HG02588 (cell line): ENCODE measurements at regions not wholly inside any gene's neighbourhood (a gene's known extent, or its start where the extent isn't known, plus 50 kb on each side); places are given as distances from the start of the nearest gene placed in this dataset.

ENCODE experiments used
- ATAC-seq: cut with Tn5 transposase; IDR thresholded peaks from one replicate; pipeline ENCODE4 v1.9.1; 2021; ENCODE audit warnings: mild to moderate bottlenecking, moderate library complexity; ENCODE audit not compliant: unreplicated experiment

DNA sequence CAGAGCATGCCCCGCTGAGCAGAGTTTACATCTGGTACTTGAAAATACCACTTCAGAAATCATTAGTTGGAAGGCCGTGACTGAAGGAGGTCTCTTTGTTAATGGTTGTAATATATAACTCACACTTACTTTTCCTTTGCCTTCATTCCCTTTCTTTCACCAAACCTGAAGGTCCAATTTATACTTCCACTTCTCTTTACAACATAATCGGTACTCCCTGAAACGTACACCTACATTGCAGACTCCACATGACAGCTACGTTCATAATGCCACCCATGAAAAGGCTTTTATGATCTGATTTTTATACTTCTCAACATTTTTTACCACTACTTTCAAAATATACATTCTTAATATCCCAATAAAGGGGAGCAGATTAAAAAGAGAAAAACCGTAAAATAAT, 298.7 kb downstream of the C4orf33 start:
- ATAC-seq = no peak

DNA sequence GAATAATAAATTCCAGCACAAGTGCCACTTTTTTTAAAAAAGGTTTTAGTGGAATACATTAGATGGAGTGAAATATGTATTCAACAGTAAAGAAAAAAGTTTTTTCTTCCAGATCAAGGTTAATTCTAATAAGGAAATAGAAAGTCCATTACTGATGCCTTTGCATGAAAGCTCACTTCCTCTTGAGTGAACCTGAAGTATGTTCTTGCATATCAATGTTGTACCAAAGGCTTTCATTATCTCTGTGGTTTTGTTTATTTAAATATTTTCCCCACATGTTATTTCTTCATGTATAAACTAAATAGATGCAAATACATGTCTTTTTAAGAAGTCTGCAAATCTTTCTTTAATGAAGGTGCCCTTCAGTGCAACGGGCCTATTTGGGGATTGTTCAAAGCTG, 307.9 kb downstream of the C4orf33 start:
- no peak for ATAC-seq

DNA sequence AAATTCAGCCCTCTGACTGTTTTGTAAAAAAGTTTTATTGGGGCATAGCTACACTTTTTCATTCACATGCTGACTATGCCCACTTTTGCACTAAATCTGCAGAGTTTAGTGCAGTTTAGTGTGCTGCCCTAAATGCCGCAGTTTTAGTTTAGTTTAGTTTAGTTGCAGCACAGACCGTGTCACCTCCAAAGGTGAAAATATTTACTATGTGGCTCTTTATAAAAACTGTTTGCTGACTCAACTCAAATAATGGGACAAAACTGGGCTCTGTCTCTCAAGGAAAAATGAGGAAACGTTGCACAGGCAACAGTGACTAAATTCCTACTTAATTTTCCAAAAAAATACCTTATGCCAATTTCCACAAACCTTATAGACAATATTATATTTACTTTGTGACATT, 314.2 kb downstream of the C4orf33 start:
- no peak for ATAC-seq

DNA sequence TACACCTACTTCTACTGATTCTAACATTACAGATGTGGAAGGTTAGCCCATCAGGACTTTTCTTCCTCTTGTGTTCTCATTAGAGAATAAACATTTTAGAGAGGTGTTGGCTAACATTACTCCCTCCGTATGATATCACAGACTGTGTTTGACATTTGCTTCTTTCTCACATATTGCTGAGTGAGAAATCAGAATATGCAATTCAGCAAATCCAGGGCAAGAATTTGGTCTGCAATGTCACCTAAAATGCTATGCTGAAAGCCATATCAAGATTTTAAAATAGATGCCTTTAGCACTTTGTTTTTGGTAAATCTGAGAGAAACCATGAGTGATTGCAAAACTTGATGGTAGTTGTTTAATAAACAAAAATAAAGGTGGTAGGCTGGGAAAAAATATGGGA, 319.1 kb downstream of the C4orf33 start:
- ATAC-seq = no peak

DNA sequence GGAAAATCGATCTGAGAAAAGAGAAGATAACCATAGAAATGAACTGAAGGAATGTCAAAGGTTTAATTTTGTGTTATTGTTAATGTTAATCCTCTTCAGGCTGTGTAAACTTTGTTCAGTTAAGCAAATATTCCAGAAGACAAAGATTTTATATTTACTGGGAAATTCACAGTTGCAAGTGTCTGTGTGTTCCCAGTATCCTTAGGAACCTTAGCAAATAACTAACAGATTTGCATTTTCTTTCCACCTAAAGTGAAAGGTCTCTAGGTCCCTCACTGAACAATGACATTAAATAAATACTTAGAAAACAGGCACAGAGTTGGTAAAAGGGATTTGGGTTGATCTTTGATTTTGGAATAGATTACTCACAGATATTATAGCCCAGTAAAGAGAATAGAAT, 324.7 kb downstream of the C4orf33 start:
- ATAC-seq = no peak

DNA sequence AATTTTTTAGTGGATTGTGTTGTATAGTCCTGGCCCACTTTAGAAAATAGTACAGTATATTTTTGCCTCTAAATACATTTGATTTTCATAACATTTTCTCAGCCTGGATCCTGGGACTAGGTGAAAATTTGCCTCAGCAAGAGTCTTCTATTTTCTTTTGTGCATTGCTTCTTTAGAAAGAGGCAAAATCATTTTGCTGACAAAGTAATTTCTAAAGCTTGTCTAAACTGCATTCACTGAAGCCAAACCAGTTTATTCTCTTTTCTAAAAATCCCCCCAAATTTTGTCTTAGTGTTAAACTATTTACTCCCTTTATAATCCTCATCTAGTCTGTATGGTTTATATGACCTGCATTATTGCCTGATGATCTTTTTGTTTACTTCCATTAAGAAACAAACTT, 326.3 kb downstream of the C4orf33 start:
- ATAC-seq = no peak

DNA sequence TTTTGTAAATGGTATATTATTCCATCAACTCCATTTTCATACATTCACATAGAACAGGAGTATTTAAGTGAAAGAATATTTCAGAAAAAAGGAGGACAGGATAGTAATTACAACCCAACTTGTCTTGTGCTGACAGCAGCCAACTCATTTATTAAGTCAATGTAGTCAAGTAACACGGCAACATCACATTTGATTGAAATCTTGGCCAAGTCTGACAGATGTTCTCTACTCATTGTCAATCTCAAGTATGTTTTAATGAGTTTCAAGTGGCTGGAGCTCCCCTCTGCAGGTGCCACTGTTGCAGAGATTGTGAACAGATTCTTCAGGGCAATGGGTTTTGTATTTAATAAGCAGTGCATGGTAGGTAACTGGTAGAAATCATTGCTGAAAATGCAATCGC, 332.5 kb downstream of the C4orf33 start:
- ATAC-seq = no peak

DNA sequence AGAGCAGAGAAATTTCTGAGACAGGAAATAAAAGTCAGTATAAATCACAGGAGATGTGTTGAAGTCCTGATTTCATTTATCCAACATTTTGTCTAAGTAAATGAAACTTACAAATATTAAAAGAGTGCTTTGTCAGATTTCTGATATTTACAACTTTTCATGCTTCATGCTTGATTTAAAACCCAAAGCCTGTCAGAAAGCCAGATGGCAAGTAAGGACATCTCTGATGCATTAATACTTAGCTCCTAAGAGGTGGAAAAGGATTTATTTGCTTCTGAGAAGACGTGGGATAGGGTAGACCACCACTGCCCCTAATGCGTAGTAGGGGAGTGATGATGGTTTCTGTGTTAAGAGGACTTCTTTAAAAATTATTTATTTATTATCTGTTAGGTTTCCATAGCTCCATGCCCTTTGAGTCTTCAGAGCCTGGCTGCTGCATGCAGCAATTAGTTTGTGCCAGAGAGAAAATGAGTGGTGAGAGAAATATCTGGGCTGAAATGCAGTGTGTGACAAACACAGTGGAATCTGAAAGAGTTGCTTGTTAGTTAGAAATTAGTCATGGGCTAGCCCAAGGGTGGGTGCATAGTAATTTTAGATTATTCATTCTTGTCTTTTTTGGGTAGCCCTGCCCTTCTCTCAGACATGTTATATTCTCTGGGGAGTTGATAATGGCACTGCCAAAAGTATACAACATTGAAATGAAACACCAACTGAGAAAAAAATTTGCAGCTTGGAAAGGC, 333.8 kb downstream of the C4orf33 start:
- ATAC-seq = no peak

DNA sequence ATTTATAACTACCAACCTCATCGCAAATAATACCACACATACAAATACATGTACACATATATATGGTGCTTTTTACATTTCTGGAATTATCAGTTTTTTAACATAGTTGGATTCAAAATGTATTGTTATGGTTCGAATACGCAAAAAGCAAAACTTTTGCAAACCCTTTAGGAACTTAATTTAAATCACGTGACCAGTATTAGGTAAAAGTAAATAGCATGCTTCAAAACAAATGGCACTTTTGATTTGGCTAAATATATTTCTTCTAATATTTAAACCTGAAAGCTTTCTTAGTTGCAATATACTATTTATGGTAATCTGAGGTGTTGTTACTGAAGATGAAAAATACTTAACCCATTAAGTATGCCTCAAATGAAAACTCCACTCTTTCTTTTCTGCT, 341.4 kb downstream of the C4orf33 start:
- ATAC-seq = no peak

DNA sequence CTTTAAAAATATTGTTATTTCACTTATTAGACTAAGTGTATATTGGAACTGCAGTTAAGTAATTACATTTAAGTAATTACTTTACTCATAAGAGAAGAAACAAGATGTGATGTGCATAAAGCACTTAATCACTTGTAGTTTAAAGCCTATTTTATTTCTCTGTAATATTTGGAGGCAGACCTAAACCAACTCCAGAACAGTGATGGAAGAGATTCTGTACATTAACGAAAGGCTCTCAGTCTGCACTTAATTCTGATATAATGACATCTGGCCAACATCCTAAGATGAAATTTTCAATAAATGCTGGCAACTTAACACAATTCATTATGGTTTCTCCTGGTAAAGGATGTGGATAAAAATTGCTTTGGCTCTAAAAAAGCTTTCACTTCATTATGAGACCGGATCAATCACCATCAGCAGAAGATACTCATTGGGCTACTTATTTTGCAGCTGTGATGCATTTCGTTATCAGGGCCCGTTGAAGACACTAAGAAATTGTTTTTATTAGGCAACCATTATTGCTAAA, 342.6 kb downstream of the C4orf33 start:
- ATAC-seq = no peak

DNA sequence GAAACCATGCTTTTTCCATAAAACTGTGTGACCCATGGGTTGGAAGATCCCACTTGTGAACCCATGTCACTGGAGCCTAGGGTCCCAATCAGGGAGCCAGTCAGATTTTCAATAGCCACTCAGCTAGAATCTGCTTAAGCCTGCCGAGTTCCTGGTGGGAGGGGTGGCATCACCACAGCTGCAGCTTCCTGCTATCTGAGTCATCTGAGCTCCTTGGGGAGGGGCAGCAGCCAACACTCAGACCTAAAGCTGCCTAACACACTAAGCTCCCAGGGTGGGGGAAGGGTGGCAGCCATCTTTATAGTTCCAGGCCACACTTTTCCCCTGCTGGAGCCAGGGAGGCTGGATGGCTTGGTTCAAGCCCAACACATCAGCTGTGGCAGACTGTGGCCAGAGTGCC, 350.1 kb downstream of the C4orf33 start:
- no peak for ATAC-seq

DNA sequence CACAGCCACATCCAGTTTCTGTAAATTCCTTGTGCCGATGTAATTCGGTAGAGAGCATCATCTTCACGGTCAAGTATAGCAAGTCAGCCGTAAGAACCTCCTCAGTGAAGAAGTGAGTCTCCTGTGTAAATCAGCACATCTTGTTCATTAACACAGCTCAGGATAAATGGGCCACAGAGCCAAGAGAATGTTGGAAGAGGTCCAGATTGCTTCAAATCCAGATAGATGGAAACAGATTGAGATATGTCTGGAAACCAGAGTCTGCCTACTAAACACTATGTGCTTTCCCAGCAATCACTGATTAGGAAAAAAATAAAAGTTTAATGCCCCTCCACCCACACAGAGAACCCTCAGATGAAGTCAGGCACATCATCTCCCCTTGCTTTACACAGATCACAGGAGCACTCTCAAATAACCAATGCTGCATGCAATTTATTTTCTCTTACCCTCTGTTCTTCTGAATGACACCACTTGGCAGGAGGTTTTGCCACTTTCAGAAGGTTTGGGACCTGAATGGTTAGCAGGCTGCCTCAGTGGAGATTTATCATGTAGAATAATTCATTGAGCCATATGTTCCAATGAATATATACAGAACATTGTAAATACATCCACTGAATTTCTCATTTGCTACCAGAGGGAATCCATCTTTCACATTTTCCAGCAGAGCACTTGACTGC, 357.7 kb downstream of the C4orf33 start:
- ATAC-seq = no peak

DNA sequence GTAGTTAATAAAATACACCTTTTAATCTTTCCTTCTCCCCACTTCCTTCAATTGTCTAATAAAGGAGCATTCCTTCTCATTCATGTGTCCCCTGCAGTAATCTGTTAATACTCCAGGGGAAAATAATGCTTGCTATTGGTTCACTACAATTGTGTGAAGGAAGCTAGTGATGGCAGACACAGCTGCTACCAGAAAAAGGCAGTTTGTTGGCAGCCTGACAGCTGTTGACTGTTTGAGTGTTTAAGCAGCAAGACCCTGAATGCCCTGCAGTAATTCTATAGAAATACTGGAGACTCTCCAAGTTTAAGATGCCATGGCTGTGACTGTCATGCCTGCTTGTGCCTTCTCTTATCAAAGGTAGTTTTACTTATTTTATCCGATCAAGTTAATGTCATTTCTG, 359.5 kb downstream of the C4orf33 start:
- ATAC-seq = no peak

DNA sequence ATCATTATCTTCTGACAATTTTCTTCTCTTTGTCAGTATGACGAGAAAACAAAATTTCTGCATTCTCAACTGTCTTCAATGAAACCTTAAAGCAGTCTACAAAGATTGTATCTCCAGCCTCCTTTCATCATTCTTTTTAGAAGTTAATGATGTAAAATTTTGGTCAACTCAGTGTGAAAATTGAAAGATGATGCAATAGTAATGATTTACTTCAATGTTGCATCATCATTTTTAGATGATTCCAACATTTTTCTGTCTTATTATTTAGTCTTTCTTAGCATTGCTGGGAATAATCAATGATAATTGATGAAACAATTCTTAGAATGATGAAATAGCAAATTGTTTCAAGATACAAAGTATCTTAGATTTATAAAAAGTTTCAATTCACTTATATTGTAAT, 372.7 kb downstream of the C4orf33 start:
- no peak for ATAC-seq

DNA sequence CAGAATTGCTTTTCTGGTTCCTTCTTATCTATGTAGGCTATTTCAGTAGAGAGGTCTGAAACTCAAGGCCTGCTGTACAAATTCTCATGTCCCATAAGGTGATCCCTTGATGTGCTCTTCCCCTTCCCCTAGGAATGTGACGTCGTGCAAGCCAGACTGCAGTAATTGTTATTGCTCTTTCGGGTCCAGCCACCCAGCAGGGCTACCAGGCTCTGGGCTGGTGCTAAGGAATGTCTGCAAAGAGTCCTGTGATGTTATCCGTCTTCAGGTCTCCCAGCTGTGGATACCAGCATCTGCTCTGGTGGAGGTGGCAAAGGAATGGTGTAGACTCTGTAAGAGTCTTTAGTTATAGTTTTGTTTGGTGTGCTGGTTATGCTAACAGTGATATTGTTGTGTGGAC, 378.7 kb downstream of the C4orf33 start:
- no peak for ATAC-seq

DNA sequence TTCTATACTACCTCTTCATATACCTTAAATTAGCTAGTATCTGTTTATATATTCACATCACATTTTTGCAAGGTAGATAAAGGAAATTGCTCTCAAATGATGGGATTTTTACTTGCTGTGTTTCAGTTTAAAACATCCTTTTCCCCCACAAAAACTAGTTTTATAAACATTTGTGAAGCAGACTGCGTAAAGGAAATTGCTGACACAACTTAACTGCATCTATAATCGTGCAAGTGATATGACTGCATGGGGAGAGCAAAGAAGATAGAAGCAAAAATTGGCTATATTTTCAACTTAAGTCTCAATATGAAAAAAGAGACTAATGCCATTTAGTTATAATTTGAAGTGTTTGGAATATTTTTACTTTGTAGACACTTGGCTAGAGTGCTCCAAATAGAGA, 385.2 kb downstream of the C4orf33 start:
- ATAC-seq = no peak

DNA sequence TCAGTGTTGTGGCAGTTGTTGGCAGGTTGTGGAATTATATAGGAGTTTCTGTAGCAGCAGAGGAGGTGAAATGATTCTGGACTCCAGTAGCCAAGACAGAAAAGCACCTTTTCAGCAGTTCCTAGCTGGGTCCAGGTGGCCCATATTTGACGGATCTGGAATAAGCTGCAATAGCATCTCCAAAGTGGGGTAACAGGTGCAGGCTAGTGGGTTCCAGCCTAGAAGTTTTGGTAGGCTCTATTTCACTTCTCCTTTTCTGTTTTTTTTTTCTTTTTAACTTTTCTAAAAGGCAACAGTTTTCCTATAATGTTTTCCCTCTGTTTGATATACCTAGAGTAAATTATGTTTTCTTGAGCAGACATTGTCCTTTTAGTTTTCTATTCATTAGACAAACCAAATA, 392.5 kb downstream of the C4orf33 start:
- ATAC-seq = no peak

DNA sequence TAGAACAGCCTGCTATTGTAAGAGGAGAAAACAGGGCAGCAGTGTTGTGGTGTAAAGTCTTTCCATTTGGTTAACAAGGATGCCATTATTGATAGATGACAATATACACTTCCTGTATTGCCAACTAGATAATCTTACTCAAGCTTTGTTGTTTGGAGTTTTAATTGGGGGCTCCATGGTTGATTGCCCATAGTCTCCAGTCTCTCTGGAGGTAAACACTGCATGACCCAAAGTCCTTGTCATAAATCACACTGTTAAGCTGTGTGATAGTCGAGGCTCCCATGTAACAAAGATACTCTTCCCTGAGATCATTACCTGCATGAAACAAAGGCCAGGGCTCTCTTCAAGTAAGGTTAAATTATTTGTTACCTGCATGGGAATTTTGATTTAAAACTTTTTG, 394.6 kb downstream of the C4orf33 start:
- no peak for ATAC-seq

DNA sequence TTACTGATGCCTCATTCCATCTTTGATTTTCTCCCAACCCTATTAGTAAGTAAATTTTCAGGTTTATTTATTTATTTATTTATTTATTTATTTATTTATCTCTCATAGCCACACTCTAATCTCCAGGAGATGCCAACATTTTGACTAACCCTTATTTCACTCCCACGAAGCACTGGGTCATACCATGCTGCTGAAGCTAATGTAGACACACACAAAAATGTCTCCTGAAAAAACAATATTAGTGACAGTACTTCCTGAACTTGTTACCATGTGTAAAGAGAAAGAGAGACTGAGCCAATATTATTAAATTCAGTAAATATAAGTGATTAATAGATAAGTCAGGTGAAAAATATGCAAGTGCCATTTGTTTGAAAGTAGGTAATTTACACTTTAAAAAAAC, 402.7 kb downstream of the C4orf33 start:
- no peak for ATAC-seq

DNA sequence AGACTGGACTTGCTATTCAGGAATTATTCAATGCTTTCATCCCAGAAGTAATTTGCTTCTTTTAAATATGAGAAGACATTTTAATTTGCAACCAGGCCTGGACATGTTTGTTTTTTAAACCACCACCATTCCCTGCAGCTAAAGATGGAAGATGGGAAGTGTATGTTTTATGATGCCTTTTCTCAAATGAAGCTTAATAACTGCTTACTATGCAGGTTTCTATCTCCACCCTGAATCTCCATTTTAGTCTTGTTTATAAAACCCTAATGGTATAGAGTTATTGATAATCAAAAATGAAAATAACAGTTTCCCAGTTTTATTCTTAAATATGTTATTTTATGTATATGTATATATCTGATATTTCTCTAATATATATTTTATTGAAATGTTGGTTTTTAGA, 418.9 kb downstream of the C4orf33 start:
- ATAC-seq = no peak

DNA sequence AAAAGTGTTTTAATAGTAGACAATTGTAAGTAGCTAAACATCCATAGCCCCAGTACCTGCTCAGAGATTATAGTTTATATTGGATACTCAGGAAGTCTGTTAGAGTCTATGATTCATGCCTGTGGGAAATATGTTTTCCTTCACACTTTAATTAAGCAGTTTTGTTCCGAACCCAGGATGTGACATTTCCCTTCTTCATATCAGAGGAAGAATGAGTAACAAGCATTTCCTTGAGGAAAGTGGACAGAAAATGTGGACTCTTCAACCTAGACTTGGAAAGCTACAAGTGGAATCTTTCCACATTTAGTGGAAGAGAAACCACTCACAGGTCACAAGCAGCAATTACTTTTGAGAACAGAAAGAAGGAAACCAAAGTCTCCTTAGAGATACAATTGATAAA, 419.4 kb downstream of the C4orf33 start:
- no peak for ATAC-seq

DNA sequence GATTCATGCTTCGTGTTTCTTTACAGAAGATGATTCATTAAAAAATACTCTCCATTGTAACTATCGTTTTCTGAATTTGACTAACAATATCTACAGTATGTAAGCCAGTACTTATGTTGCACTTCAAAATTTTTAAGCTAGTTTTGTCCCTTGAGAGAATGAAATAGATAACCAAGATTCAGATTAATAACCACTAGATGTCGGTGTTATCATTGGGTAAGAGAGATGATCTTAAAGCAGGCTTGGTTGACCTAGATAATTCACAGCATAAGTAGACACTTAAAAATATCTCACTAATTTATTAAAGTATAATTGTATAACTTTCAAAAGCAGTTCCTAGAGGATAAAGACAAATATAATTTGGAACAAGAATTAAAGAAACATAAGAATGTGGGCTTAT, 430.9 kb downstream of the C4orf33 start:
- ATAC-seq = no peak

DNA sequence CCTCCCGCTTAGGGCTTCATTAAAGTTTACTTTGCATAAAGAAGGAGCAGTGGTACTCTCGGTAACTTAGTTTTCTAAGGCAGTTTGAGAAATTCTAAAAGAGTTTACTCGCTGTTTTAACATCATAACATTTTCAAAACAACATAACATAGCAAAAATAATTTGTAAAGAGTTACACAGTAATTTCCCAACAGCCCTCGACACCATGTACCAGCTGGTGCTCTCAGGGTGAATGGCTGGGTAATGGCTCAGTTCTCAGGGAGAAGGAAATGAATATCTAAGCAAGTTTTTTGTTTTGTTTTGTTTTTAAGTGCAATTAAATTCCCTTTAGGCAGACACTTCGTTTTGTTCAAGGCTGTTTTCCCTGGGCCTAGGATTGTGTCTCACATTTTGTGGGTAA, 435.3 kb downstream of the C4orf33 start:
- no peak for ATAC-seq
